ENCODE measurements at regions not wholly inside any gene's neighbourhood (a gene's known extent, or its start where the extent isn't known, plus 50 kb on each side); places are given as distances from the start of the nearest gene placed in this dataset.

DNA sequence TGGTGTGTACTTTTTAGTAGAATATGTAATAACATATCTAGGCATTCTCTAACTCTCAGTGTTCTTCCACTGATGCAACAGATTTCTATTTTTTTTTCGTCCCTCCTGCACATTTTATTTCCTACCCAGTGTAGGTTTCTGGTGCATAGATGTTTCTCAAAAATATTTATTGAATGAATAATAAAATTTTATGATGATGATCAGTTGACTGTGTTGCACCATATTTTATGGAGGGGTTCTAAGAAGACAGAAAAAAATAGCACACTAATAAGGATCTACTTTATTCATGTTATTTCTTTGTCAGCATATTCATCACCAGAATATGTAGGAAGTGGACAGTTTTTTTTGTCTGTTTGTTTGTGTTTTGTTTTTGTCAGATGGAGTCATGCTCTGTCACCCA lies 2529.3 kb downstream of the ARAP2 start:
- Histone ChIP-seq H3K4me1 (ENCODE audit: control extremely low read depth in 1 of 4, control insufficient read depth in 4 of 4, insufficient read depth in 4 of 4, low read length in 3 of 4) (no peaks in the 10 kb centered on the region), H3K9me3 (ENCODE audit: control extremely low read depth in 1 of 5, control insufficient read depth in 4 of 5, insufficient read depth in 2 of 5, low read depth in 1 of 5, low read length in 4 of 5) (peaks cover 0 to 4% (median 0%) of the 10 kb centered on the region in 5 experiments), H3K4me3 (ENCODE audit: control insufficient read depth in 1 of 7, extremely low read depth in 1 of 7, insufficient read depth in 4 of 7, low read depth in 2 of 7, low read length in 6 of 7) (no peak overlapping the region), H3K27me3 (replicated peaks in 2 of 5; ENCODE audit: control insufficient read depth in 4 of 5, insufficient read depth in 5 of 5, low read length in 4 of 5) (no peaks in the 10 kb centered on the region), H3K27ac (ENCODE audit: insufficient read depth in 1 of 2, low read depth in 1 of 2, low read length in 2 of 2, poor library complexity in 1 of 2, severe bottlenecking in 2 of 2) (no peak overlapping the region), H3K36me3 (ENCODE audit: control insufficient read depth in 4 of 4, insufficient read depth in 4 of 4, low read length in 3 of 4) (no peaks in the 10 kb centered on the region)
- POLR2A ChIA-PET: no interaction called here
- CTCF ChIA-PET: no interaction called here
- no peak for DNase-seq
- WGBS (ENCODE audit: insufficient coverage): no CpG with 5 or more reads among the region's 1 CpG

GRCh38 chr4:33715841-33716395 lies 2528.4 kb downstream of the ARAP2 start:
- H3K36me3 ChIP-seq (ENCODE audit: control insufficient read depth in 4 of 4, insufficient read depth in 4 of 4, low read length in 3 of 4): no peaks in the 10 kb centered on the region
- ChIA-PET POLR2A (no interaction called here), CTCF (no interaction called here)
- 74% methylated on average over 3 of the region's 4 CpGs for WGBS (ENCODE audit: insufficient coverage)
- H3K4me3 ChIP-seq (ENCODE audit: control insufficient read depth in 1 of 7, extremely low read depth in 1 of 7, insufficient read depth in 4 of 7, low read depth in 2 of 7, low read length in 6 of 7): no peak overlapping the region
- no peak overlapping the region for H3K27ac ChIP-seq (ENCODE audit: insufficient read depth in 1 of 2, low read depth in 1 of 2, low read length in 2 of 2, poor library complexity in 1 of 2, severe bottlenecking in 2 of 2)
- no peaks in the 10 kb centered on the region for H3K9me3 ChIP-seq (ENCODE audit: control extremely low read depth in 1 of 5, control insufficient read depth in 4 of 5, insufficient read depth in 2 of 5, low read depth in 1 of 5, low read length in 4 of 5)
- H3K4me1 ChIP-seq (ENCODE audit: control extremely low read depth in 1 of 4, control insufficient read depth in 4 of 4, insufficient read depth in 4 of 4, low read length in 3 of 4): no peaks in the 10 kb centered on the region
- no peaks in the 10 kb centered on the region for H3K27me3 ChIP-seq (replicated peaks in 2 of 5; ENCODE audit: control insufficient read depth in 4 of 5, insufficient read depth in 5 of 5, low read length in 4 of 5)
- peak; percentile 60 to 91 (median 87) for DNase-seq

- no peak for DNase-seq
- POLR2A ChIA-PET: no interaction called here
- H3K4me3 ChIP-seq (ENCODE audit: control insufficient read depth in 1 of 7, extremely low read depth in 1 of 7, insufficient read depth in 4 of 7, low read depth in 2 of 7, low read length in 6 of 7): no peak overlapping the region
- H3K4me1 ChIP-seq (ENCODE audit: control extremely low read depth in 1 of 4, control insufficient read depth in 4 of 4, insufficient read depth in 4 of 4, low read length in 3 of 4): no peaks in the 10 kb centered on the region
- H3K36me3 ChIP-seq (ENCODE audit: control insufficient read depth in 4 of 4, insufficient read depth in 4 of 4, low read length in 3 of 4): no peaks in the 10 kb centered on the region
- 60% methylated on average over 1 of the region's 2 CpGs for WGBS (ENCODE audit: insufficient coverage)
- H3K27ac ChIP-seq (ENCODE audit: insufficient read depth in 1 of 2, low read depth in 1 of 2, low read length in 2 of 2, poor library complexity in 1 of 2, severe bottlenecking in 2 of 2): no peak overlapping the region
- CTCF ChIA-PET: no interaction called here
- H3K27me3 ChIP-seq (replicated peaks in 2 of 5; ENCODE audit: control insufficient read depth in 4 of 5, insufficient read depth in 5 of 5, low read length in 4 of 5): no peaks in the 10 kb centered on the region
- H3K9me3 ChIP-seq (ENCODE audit: control extremely low read depth in 1 of 5, control insufficient read depth in 4 of 5, insufficient read depth in 2 of 5, low read depth in 1 of 5, low read length in 4 of 5): no peaks in the 10 kb centered on the region
Measured at GRCh38 chr4:33722254-33722653, 2522.1 kb downstream of the ARAP2 start.

DNA sequence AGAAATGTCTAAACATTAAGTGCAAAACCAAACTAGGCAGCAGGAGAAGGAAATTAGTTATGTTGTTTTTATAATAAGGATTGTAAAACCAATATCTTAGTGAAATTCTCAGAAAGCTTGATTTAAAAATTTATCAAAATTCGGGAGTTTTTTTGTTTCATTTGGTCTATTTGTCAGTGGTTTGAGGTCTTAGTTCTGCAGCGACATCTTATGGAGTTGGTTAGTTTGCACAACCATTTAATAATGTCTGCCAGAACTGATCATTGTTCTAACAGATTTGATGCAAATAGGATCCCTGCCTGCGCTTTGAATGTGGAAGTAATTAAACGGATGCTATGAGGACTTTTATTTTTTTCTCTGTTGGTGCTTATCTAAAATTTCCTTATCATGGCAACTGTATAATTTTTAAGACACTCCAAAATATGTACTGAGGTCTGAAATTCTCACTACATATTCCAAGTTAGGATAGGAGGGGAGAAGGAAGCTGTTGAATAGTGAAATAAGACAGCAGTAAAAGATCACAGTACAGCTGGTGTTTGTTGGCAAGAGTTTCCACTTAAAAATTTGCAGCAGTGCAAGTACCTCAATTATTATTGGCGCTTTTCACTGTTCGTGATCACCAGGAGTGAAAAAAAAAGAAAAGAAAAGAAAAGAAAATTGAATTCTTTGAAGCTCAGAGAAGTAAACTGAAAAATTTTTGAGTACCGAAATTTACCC lies 2521.4 kb downstream of the ARAP2 start:
- Histone ChIP-seq H3K4me3 (ENCODE audit: control insufficient read depth in 1 of 7, extremely low read depth in 1 of 7, insufficient read depth in 4 of 7, low read depth in 2 of 7, low read length in 6 of 7) (no peak overlapping the region), H3K36me3 (ENCODE audit: control insufficient read depth in 4 of 4, insufficient read depth in 4 of 4, low read length in 3 of 4) (no peaks in the 10 kb centered on the region), H3K4me1 (ENCODE audit: control extremely low read depth in 1 of 4, control insufficient read depth in 4 of 4, insufficient read depth in 4 of 4, low read length in 3 of 4) (no peaks in the 10 kb centered on the region), H3K27me3 (replicated peaks in 2 of 5; ENCODE audit: control insufficient read depth in 4 of 5, insufficient read depth in 5 of 5, low read length in 4 of 5) (no peaks in the 10 kb centered on the region), H3K9me3 (ENCODE audit: control extremely low read depth in 1 of 5, control insufficient read depth in 4 of 5, insufficient read depth in 2 of 5, low read depth in 1 of 5, low read length in 4 of 5) (no peaks in the 10 kb centered on the region), H3K27ac (ENCODE audit: insufficient read depth in 1 of 2, low read depth in 1 of 2, low read length in 2 of 2, poor library complexity in 1 of 2, severe bottlenecking in 2 of 2) (no peak overlapping the region)
- peak in 2 of 3 donors; percentile 7 to 9 for DNase-seq
- POLR2A ChIA-PET: no interaction called here
- CTCF ChIA-PET: no interaction called here
- no CpG with 5 or more reads among the region's 7 CpGs for WGBS (ENCODE audit: insufficient coverage)

DNA sequence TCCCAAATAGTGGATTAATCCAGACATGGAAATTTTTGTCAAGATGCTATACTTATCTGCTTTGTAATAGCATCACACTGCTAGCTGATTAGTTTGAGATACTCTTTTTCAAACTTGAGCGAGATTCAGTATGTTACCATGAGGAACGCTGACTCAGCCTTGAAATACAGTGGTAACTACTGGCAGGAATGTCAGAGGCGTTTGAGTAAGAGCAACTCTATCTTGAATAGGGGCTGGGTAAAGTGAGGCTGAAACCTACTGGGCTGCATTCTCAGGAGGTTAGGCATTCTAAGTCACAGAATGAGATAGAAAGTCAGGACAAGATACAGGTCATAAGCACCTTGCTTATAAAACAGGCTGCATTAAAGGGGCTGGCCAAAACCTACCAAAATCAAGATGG lies 2519.6 kb downstream of the ARAP2 start:
- Histone ChIP-seq H3K27me3 (replicated peaks in 2 of 5; ENCODE audit: control insufficient read depth in 4 of 5, insufficient read depth in 5 of 5, low read length in 4 of 5) (no peaks in the 10 kb centered on the region), H3K27ac (ENCODE audit: insufficient read depth in 1 of 2, low read depth in 1 of 2, low read length in 2 of 2, poor library complexity in 1 of 2, severe bottlenecking in 2 of 2) (no peak overlapping the region), H3K36me3 (ENCODE audit: control insufficient read depth in 4 of 4, insufficient read depth in 4 of 4, low read length in 3 of 4) (no peaks in the 10 kb centered on the region), H3K9me3 (ENCODE audit: control extremely low read depth in 1 of 5, control insufficient read depth in 4 of 5, insufficient read depth in 2 of 5, low read depth in 1 of 5, low read length in 4 of 5) (no peaks in the 10 kb centered on the region), H3K4me1 (ENCODE audit: control extremely low read depth in 1 of 4, control insufficient read depth in 4 of 4, insufficient read depth in 4 of 4, low read length in 3 of 4) (no peaks in the 10 kb centered on the region), H3K4me3 (ENCODE audit: control insufficient read depth in 1 of 7, extremely low read depth in 1 of 7, insufficient read depth in 4 of 7, low read depth in 2 of 7, low read length in 6 of 7) (no peak overlapping the region)
- no peak for DNase-seq
- ChIA-PET CTCF (no interaction called here), POLR2A (no interaction called here)
- WGBS (ENCODE audit: insufficient coverage): 80% methylated on average over 2 of the region's 3 CpGs

DNA sequence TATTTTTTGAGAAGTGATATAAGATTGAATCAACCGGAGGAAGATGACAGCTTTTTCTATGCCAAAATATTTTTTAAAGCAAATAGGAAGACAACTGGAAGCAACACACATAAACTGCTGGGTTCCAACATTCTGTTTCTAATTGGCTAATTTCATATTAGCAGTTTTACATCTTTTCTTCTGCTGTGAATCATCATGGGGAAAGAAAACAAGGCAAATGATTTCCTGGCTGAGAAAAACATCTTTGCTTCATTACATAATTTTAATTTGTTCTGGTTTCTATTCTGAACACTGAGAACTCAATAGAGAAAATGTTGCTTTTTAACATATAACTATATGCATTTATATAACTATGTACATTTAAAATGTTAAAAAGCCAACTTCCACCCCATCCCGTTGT lies 2518.5 kb downstream of the ARAP2 start:
- no CpG with 5 or more reads among the region's 2 CpGs for WGBS (ENCODE audit: insufficient coverage)
- H3K4me1 ChIP-seq (ENCODE audit: control extremely low read depth in 1 of 4, control insufficient read depth in 4 of 4, insufficient read depth in 4 of 4, low read length in 3 of 4): no peaks in the 10 kb centered on the region
- no peak overlapping the region for H3K4me3 ChIP-seq (ENCODE audit: control insufficient read depth in 1 of 7, extremely low read depth in 1 of 7, insufficient read depth in 4 of 7, low read depth in 2 of 7, low read length in 6 of 7)
- no peak for DNase-seq
- no peak overlapping the region for H3K27ac ChIP-seq (ENCODE audit: insufficient read depth in 1 of 2, low read depth in 1 of 2, low read length in 2 of 2, poor library complexity in 1 of 2, severe bottlenecking in 2 of 2)
- H3K36me3 ChIP-seq (ENCODE audit: control insufficient read depth in 4 of 4, insufficient read depth in 4 of 4, low read length in 3 of 4): no peaks in the 10 kb centered on the region
- no peaks in the 10 kb centered on the region for H3K27me3 ChIP-seq (replicated peaks in 2 of 5; ENCODE audit: control insufficient read depth in 4 of 5, insufficient read depth in 5 of 5, low read length in 4 of 5)
- ChIA-PET POLR2A (no interaction called here), CTCF (no interaction called here)
- H3K9me3 ChIP-seq (ENCODE audit: control extremely low read depth in 1 of 5, control insufficient read depth in 4 of 5, insufficient read depth in 2 of 5, low read depth in 1 of 5, low read length in 4 of 5): no peaks in the 10 kb centered on the region

DNA sequence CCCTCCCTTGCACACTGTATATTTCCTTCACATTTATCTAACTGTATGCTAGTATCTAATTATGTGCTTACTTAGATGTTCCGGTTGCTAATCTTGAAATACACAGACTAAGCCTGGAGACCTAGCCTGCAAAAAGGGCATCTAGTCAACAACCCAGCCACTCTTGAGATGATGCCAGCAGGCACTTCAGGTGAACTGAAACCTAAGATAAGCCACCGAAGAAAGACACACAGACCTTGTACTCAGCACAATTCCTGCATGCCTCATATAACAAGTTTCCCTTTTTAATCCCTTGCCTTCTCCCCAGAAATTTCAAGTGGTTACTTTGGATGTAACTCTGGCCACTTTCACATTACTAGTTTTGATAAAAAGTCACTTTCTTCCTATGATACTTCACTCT lies 2506.6 kb downstream of the ARAP2 start:
- POLR2A ChIA-PET: no interaction called here
- no peak overlapping the region for H3K4me3 ChIP-seq (ENCODE audit: control insufficient read depth in 1 of 7, extremely low read depth in 1 of 7, insufficient read depth in 4 of 7, low read depth in 2 of 7, low read length in 6 of 7)
- no peaks in the 10 kb centered on the region for H3K4me1 ChIP-seq (ENCODE audit: control extremely low read depth in 1 of 4, control insufficient read depth in 4 of 4, insufficient read depth in 4 of 4, low read length in 3 of 4)
- CTCF ChIA-PET: no interaction called here
- 100% methylated on average over 2 of the region's 2 CpGs for WGBS (ENCODE audit: insufficient coverage)
- H3K9me3 ChIP-seq (ENCODE audit: control extremely low read depth in 1 of 5, control insufficient read depth in 4 of 5, insufficient read depth in 2 of 5, low read depth in 1 of 5, low read length in 4 of 5): no peaks in the 10 kb centered on the region
- no peak overlapping the region for H3K27ac ChIP-seq (ENCODE audit: insufficient read depth in 1 of 2, low read depth in 1 of 2, low read length in 2 of 2, poor library complexity in 1 of 2, severe bottlenecking in 2 of 2)
- no peaks in the 10 kb centered on the region for H3K27me3 ChIP-seq (replicated peaks in 2 of 5; ENCODE audit: control insufficient read depth in 4 of 5, insufficient read depth in 5 of 5, low read length in 4 of 5)
- no peak for DNase-seq
- H3K36me3 ChIP-seq (ENCODE audit: control insufficient read depth in 4 of 4, insufficient read depth in 4 of 4, low read length in 3 of 4): no peaks in the 10 kb centered on the region

Data from common myeloid progenitor, CD34-positive (primary cell).